ENCODE measurements at regions not wholly inside any gene's neighbourhood (a gene's known extent, or its start where the extent isn't known, plus 50 kb on each side); places are given as distances from the start of the nearest gene placed in this dataset. TPM values are rescaled to one million over a fixed set of nuclear protein-coding genes. Genes with fewer than 3 reads are reported as not detected.

- Histone ChIP-seq H3K4me3 (ENCODE audit: low read depth, low read length) (no peak overlapping the region), H3K36me3 (ENCODE audit: insufficient read depth) (no peaks in the 10 kb centered on the region), H3K4me1 (ENCODE audit: insufficient read depth) (peaks cover 2% of the 10 kb centered on the region), H3K27ac (ENCODE audit: low read depth) (no peak overlapping the region)
- no peak for DNase-seq (ENCODE audit: extremely low spot score)
Measured at GRCh38 chr11:130817330-130817944, 98.8 kb downstream of the SNX19 start.

DNA sequence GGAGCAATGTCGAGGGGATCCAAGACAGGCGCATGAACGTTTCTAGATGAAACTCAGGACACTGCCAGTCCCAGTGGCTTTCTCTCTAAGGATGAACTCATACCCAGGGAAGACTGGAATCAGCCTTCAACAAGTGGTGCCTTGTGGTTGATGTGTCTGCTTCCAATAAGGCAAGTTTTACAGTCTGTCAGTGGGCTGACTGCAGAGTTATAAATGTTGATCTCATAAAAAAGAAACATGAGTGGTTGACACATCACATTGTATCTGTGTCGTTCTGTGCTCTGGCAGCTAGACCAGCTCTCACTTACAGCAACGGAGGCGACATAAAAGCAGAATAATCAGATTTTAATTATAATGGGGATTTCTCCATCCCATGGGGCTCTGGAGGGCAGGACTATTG is 96.7 kb downstream of the SNX19 start:
- no peak overlapping the region for H3K27ac ChIP-seq (ENCODE audit: low read depth)
- no peak overlapping the region for H3K4me3 ChIP-seq (ENCODE audit: low read depth, low read length)
- WGBS: 39% methylated on average over 6 of the region's 6 CpGs
- peaks cover under 1% of the 10 kb centered on the region for H3K4me1 ChIP-seq (ENCODE audit: insufficient read depth)
- DNase-seq (ENCODE audit: extremely low spot score): no peak
- no peaks in the 10 kb centered on the region for H3K36me3 ChIP-seq (ENCODE audit: insufficient read depth)

Small RNA genes lying in the stretch of these regions (small RNA-seq; reads per million reads assigned to genes)
- gene AP004371.1: not detected
- not detected for gene MIR8052

Data from urinary bladder (tissue), 4 donors.